Tibial artery (tissue), 4 donors: ENCODE measurements at regions not wholly inside any gene's neighbourhood (a gene's known extent, or its start where the extent isn't known, plus 50 kb on each side); places are given as distances from the start of the nearest gene placed in this dataset.

Source experiments
- DNase-seq, 2 donors: peaks; one replicate each; pipeline ENCODE4 v3.0.0-alpha.2; 2019
- H3K27ac ChIP-seq, 2 donors: fragments of 200-600 bp; sonication (generic) in 1 of 2; 1 replicate in 1 of 2; 2 replicates in 1 of 2; pipeline ENCODE4 v1.5.1; 2018 to 2019; ENCODE audit warnings: mild to moderate bottlenecking in 1 of 2
- H3K27me3 ChIP-seq, 2 donors: fragments of 200-600 bp; sonication (generic) in 1 of 2; one replicate each; pipeline versions ENCODE4 v1.5.1 to v1.6.0; 2016 to 2019
- H3K36me3 ChIP-seq, 3 donors: fragments of 200-600 bp; sonication (generic) in 2 of 3; one replicate each; pipeline ENCODE4 v1.5.1; 2016 to 2019; ENCODE audit warnings: mild to moderate bottlenecking in 2 of 3
- H3K4me1 ChIP-seq, 4 donors: fragments of 200-600 bp; sonication (generic) in 2 of 4; 1 replicate in 3 of 4; 2 replicates in 1 of 4; pipeline ENCODE4 v1.5.1; 2016 to 2019
- H3K4me3 ChIP-seq, 2 donors: fragments of 200-600 bp; sonication (generic) in 1 of 2; 1 replicate in 1 of 2; 2 replicates in 1 of 2; pipeline ENCODE4 v1.5.1; 2018 to 2019; ENCODE audit warnings: mild to moderate bottlenecking in 2 of 2
- H3K9me3 ChIP-seq, 3 donors: fragments of 200-600 bp; sonication (generic) in 1 of 3; one replicate each; pipeline ENCODE4 v1.5.1; 2016 to 2019
- intact Hi-C: fragments of 100-400 bp; cut with DNase I; formaldehyde crosslinking; loops from one replicate; pipeline ENCODE4 v1.15.0; 2023; ENCODE audit warnings: low total_unique reads
- TF ChIP-seq, protein P1 (sequence below), 2 experiments: fragments of 200-600 bp in 1 of 2; fragments of 450-650 bp in 1 of 2; IDR thresholded peaks; one replicate each; pipeline ENCODE4 v1.5.1; 2017 to 2019; ENCODE audit warnings: antibody characterized with exemption in 2 of 2, mild to moderate bottlenecking in 1 of 2, moderate library complexity in 1 of 2

DNA sequence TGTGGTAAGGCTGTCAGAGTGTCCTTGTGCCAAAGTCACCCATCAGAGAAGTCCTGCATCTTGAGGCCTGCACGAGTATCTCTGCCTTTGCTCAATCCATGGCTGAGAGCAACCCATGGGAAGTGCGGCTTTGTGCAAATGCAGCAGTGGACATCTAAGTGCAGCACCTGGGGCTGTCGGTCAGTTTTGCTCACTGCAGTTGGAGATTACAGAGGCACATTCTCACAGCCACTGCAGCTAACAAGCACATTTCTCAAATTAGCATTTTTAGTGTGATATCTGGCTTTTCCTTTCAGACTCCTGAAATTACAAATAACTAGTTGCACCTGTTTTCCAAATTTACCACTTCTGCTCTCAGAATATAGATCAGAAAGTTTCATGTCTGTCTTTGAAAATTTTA, 81.5 kb upstream of the DAZL start:
- Histone ChIP-seq H3K36me3 (no peaks in the 10 kb centered on the region), H3K4me3 (no peak overlapping the region), H3K9me3 (no peaks in the 10 kb centered on the region), H3K4me1 (no peaks in the 10 kb centered on the region), H3K27ac (no peak overlapping the region), H3K27me3 (no peaks in the 10 kb centered on the region)
- no peak for DNase-seq
- TF ChIP-seq, protein P1, sequence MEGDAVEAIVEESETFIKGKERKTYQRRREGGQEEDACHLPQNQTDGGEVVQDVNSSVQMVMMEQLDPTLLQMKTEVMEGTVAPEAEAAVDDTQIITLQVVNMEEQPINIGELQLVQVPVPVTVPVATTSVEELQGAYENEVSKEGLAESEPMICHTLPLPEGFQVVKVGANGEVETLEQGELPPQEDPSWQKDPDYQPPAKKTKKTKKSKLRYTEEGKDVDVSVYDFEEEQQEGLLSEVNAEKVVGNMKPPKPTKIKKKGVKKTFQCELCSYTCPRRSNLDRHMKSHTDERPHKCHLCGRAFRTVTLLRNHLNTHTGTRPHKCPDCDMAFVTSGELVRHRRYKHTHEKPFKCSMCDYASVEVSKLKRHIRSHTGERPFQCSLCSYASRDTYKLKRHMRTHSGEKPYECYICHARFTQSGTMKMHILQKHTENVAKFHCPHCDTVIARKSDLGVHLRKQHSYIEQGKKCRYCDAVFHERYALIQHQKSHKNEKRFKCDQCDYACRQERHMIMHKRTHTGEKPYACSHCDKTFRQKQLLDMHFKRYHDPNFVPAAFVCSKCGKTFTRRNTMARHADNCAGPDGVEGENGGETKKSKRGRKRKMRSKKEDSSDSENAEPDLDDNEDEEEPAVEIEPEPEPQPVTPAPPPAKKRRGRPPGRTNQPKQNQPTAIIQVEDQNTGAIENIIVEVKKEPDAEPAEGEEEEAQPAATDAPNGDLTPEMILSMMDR (IDR thresholded peaks at IDR 0.05): no peak
- intact Hi-C loops: no loop called here

- no peaks in the 10 kb centered on the region for H3K9me3 ChIP-seq
- no peak overlapping the region for H3K27ac ChIP-seq
- H3K4me1 ChIP-seq: peaks cover 0 to 3% (median 0%) of the 10 kb centered on the region in 4 donors
- no peak overlapping the region for H3K4me3 ChIP-seq
- H3K27me3 ChIP-seq: no peaks in the 10 kb centered on the region
- DNase-seq: no peak
- intact Hi-C loops: no loop called here
- TF ChIP-seq, protein P1 (IDR thresholded peaks at IDR 0.05): no peak
- H3K36me3 ChIP-seq: no peaks in the 10 kb centered on the region
Observed at GRCh38 chr3:16687221-16687620, 82.0 kb upstream of the DAZL start.

DNA sequence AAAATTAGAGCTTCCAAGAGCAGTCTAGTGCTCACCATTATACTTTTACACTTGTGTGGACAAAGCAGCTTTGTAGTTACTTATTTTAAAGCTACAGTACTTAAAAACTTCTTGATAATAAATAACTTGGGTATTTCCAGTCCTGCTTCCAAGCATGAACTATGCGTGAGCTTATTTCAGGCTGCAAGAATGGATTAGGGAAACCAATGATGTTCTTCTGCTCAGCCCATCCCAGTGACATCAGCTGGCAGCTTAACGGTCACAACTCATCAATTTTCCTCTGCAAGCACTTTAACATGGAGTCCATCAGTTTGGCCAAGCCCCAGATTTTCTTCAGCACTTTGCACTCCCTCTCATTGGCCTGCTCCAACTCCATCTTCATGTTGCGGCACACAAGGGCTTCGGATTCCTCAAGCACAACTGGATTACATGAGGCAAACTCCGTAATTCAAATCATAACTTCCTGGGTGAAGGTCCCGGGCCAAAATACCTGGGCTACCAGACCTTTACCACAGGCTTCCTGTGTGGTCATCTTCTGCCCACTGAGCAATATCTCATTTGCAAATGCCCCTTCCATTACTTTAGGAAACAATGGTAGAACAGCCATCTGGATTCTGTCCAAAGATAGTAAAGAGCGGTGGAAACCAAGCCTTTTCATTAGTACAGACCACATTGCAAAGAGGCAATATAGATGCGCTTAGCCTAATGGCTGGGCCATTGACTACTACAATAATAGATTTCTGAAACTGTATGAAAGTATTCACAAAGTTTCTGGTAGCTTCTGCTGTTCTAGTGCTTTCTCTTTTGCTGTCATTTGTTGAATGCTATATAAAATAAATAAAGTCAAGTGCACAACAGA, 87.5 kb upstream of the DAZL start:
- H3K4me3 ChIP-seq: no peak overlapping the region
- H3K36me3 ChIP-seq: no peaks in the 10 kb centered on the region
- H3K27me3 ChIP-seq: no peaks in the 10 kb centered on the region
- no peaks in the 10 kb centered on the region for H3K9me3 ChIP-seq
- H3K27ac ChIP-seq: no peak overlapping the region
- intact Hi-C loops: no loop called here
- DNase-seq: no peak
- H3K4me1 ChIP-seq: peaks cover 0 to 11% (median 0%) of the 10 kb centered on the region in 4 donors
- TF ChIP-seq, protein P1 (IDR thresholded peaks at IDR 0.05): no peak

GRCh38 chr3:16693820-16694219, 88.6 kb upstream of the DAZL start:
- Histone ChIP-seq H3K27ac (no peak overlapping the region), H3K36me3 (no peaks in the 10 kb centered on the region), H3K4me1 (peaks cover 0 to 11% (median 0%) of the 10 kb centered on the region in 4 donors), H3K27me3 (no peaks in the 10 kb centered on the region), H3K9me3 (no peaks in the 10 kb centered on the region), H3K4me3 (no peak overlapping the region)
- TF ChIP-seq, protein P1 (IDR thresholded peaks at IDR 0.05): no peak
- intact Hi-C loops: no loop called here
- DNase-seq: no peak

DNA sequence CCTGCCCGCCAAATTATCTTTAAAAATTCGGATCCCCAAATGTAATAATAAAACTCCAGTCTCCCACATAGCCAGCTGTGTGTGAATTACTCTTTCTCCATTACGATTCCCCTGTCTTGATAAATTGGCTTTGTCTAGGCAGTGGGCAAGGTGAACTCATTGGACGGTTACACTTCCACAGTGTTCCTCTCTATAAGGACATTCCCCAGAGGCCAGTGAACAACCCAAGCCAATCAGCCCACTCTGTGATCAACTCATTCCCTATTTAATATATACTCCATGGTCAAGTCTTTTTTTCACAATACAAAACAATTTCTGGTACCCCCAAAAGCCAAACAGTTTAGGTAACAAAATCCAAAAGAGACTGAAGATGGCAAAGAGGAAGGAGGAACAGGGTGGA, 90.5 kb upstream of the DAZL start:
- no peaks in the 10 kb centered on the region for H3K27me3 ChIP-seq
- TF ChIP-seq, protein P1 (IDR thresholded peaks at IDR 0.05): no peak
- H3K36me3 ChIP-seq: no peaks in the 10 kb centered on the region
- peaks cover 0 to 11% (median 0%) of the 10 kb centered on the region in 4 donors for H3K4me1 ChIP-seq
- H3K27ac ChIP-seq: no peak overlapping the region
- H3K9me3 ChIP-seq: no peaks in the 10 kb centered on the region
- DNase-seq: no peak
- no peak overlapping the region for H3K4me3 ChIP-seq
- intact Hi-C loops: no loop called here
